Suprapubic skin (tissue), 3 donors: ENCODE measurements at regions not wholly inside any gene's neighbourhood (a gene's known extent, or its start where the extent isn't known, plus 50 kb on each side); places are given as distances from the start of the nearest gene placed in this dataset.

Experiments used
- POLR2A ChIP-seq, 2 donors: fragments of 450-650 bp; IDR thresholded peaks; one replicate each; pipeline ENCODE4 v1.6.1; 2017; ENCODE audit warnings: antibody characterized with exemption in 2 of 2, mild to moderate bottlenecking in 2 of 2, moderate library complexity in 2 of 2
- TF ChIP-seq, protein P1 (sequence below), 2 donors: fragments of 200-600 bp in 1 of 2; fragments of 450-650 bp in 1 of 2; sonication (generic) in 1 of 2; IDR thresholded peaks; one replicate each; pipeline ENCODE4 v1.5.1; 2016 to 2019; ENCODE audit warnings: antibody characterized with exemption in 2 of 2, mild to moderate bottlenecking in 1 of 2, moderate library complexity in 1 of 2

DNA sequence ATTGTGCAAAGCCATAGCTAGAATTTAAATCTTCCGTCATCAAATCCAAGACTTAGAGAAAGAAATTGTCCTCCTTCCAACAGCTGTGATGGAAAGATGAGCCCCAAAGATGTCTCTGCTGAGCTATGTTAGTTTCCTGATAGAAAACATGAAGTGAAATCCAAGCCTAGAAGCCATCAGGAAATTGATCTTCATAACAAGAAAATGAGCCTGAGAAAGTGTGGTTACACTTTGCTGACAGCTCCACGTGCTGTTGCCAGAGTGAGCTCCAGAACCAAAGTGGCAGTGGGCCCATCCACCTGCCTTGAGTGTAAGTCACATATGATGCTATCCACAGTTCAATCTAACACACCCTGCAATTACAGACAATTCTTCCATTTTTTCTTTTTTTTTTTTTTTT lies 58.0 kb upstream of the UBASH3B start:
- TF ChIP-seq, protein P1, sequence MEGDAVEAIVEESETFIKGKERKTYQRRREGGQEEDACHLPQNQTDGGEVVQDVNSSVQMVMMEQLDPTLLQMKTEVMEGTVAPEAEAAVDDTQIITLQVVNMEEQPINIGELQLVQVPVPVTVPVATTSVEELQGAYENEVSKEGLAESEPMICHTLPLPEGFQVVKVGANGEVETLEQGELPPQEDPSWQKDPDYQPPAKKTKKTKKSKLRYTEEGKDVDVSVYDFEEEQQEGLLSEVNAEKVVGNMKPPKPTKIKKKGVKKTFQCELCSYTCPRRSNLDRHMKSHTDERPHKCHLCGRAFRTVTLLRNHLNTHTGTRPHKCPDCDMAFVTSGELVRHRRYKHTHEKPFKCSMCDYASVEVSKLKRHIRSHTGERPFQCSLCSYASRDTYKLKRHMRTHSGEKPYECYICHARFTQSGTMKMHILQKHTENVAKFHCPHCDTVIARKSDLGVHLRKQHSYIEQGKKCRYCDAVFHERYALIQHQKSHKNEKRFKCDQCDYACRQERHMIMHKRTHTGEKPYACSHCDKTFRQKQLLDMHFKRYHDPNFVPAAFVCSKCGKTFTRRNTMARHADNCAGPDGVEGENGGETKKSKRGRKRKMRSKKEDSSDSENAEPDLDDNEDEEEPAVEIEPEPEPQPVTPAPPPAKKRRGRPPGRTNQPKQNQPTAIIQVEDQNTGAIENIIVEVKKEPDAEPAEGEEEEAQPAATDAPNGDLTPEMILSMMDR (IDR thresholded peaks at IDR 0.05): no peak
- no peak for TF ChIP-seq POLR2A (IDR thresholded peaks at IDR 0.05)
